ENCODE measurements at regions not wholly inside any gene's neighbourhood (a gene's known extent, or its start where the extent isn't known, plus 50 kb on each side); places are given as distances from the start of the nearest gene placed in this dataset.

DNA sequence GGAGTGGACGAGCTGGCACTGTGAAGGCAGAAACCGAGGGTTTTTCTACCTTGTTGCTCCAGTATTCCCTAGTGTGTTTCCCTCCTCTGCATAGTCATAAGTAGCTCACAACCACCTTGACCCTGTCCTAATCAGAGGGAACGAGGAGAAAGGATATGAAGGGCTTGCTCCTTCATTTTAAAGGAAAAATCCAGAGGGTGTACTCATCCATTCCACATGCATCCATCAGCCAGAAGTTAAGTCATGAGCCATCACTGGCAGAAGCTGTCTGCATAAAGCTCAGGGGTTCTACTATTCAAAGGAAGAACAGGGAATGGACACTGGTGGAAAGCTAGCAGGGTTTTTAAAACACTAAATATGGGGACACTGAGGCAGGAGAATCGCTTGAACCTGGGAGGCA is 84.3 kb upstream of the FOXN3 start:
- H3K18ac ChIP-seq (ENCODE audit: low read length), result no peak overlapping the region
- H3K9ac ChIP-seq (ENCODE audit: low read length), result no peak overlapping the region
- no peak overlapping the region for H3K4ac ChIP-seq (ENCODE audit: low read depth, low read length)
- H3K4me2 ChIP-seq (ENCODE audit: low read length), result no peak overlapping the region
- no peak overlapping the region for H3K4me3 ChIP-seq (ENCODE audit: low read length)
- H2AK5ac ChIP-seq (ENCODE audit: low read length), result no peak overlapping the region
- no peak overlapping the region for H2BK15ac ChIP-seq (replicated peaks; ENCODE audit: low read depth)
- H3K79me1 ChIP-seq (ENCODE audit: low read length), result no peaks in the 10 kb centered on the region
- H3K36me3 ChIP-seq (ENCODE audit: control insufficient read depth, insufficient read depth, low read length), result no peaks in the 10 kb centered on the region
- no peaks in the 10 kb centered on the region for H3K4me1 ChIP-seq (ENCODE audit: control insufficient read depth, low read depth, low read length)
- no peak overlapping the region for H3K56ac ChIP-seq (ENCODE audit: low read length)
- H3K27me3 ChIP-seq (ENCODE audit: insufficient read depth, low read length, poor library complexity), result no peaks in the 10 kb centered on the region
- H3K79me2 ChIP-seq (ENCODE audit: control insufficient read depth, insufficient read depth, low read length), result no peaks in the 10 kb centered on the region
- H3K23ac ChIP-seq (ENCODE audit: low read length), result no peak overlapping the region
- H4K5ac ChIP-seq (ENCODE audit: low read length), result no peak overlapping the region
- H3K27ac ChIP-seq (ENCODE audit: low read depth, low read length), result no peak overlapping the region
- no peak for DNase-seq
- H2BK120ac ChIP-seq (ENCODE audit: low read depth, low read length), result no peak overlapping the region
- H4K8ac ChIP-seq (ENCODE audit: low read depth, low read length), result no peak overlapping the region
- no CpG with 5 or more reads among the region's 4 CpGs for WGBS (ENCODE audit: extremely low coverage, insufficient coverage, low lambda C conversion rate)
- no peak overlapping the region for H2BK5ac ChIP-seq (ENCODE audit: low read length)

DNA sequence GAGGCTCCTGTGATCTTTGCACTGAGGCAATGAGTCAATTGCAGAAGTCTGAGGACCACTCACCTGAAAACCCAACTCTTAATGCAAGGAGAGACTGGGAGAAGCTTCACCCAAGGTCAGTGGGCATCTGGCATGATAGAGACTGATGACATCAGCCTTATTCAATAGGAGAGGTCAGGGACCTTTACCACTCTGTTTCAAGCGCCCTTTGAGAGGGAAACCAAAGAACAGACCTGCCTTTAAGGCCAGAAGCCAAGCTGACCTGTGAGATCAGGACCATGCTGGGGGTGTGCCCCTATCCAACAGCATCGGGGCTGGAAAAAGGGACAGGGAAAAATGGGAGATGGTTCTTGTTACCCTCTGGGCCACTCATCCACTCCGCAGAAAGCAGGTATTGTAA is 83.3 kb upstream of the FOXN3 start:
- Histone ChIP-seq H3K18ac (ENCODE audit: low read length) (no peak overlapping the region), H3K27ac (ENCODE audit: low read depth, low read length) (no peak overlapping the region), H2BK15ac (replicated peaks; ENCODE audit: low read depth) (no peak overlapping the region), H3K4ac (ENCODE audit: low read depth, low read length) (no peak overlapping the region), H3K79me1 (ENCODE audit: low read length) (no peaks in the 10 kb centered on the region), H4K5ac (ENCODE audit: low read length) (no peak overlapping the region), H3K79me2 (ENCODE audit: control insufficient read depth, insufficient read depth, low read length) (no peaks in the 10 kb centered on the region), H3K9ac (ENCODE audit: low read length) (no peak overlapping the region), H3K23ac (ENCODE audit: low read length) (no peak overlapping the region), H2AK5ac (ENCODE audit: low read length) (no peak overlapping the region), H3K56ac (ENCODE audit: low read length) (no peak overlapping the region), H3K4me3 (ENCODE audit: low read length) (no peak overlapping the region), H4K8ac (ENCODE audit: low read depth, low read length) (no peak overlapping the region), H3K4me2 (ENCODE audit: low read length) (no peak overlapping the region), H3K4me1 (ENCODE audit: control insufficient read depth, low read depth, low read length) (no peaks in the 10 kb centered on the region), H3K36me3 (ENCODE audit: control insufficient read depth, insufficient read depth, low read length) (no peaks in the 10 kb centered on the region), H2BK120ac (ENCODE audit: low read depth, low read length) (no peak overlapping the region), H2BK5ac (ENCODE audit: low read length) (no peak overlapping the region), H3K27me3 (ENCODE audit: insufficient read depth, low read length, poor library complexity) (no peaks in the 10 kb centered on the region)
- WGBS (ENCODE audit: extremely low coverage, insufficient coverage, low lambda C conversion rate), result no CpG with 5 or more reads among the region's 3 CpGs
- DNase-seq, result no peak

DNA sequence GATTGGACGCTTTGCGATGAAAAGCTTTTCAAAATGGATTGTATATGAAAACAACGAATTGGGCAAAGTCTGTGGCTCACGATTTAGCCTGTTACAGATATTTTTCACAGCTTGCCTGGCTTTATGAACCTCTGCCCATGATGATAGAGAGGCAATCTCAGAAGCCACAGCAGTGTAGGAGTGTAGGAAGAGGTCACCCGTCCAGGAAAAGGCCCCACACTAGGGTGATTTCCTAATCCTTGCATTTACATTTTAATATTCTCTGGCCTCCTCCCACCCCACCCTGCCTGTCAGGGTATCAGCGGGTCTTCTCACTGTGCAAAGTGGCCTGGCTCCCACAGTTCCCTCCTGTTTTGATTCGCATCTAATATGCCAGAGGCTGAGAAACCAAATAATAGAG is 81.8 kb upstream of the FOXN3 start:
- Histone ChIP-seq H2AK5ac (ENCODE audit: low read length) (no peak overlapping the region), H3K4ac (ENCODE audit: low read depth, low read length) (no peak overlapping the region), H3K4me2 (ENCODE audit: low read length) (no peak overlapping the region), H3K56ac (ENCODE audit: low read length) (no peak overlapping the region), H2BK15ac (replicated peaks; ENCODE audit: low read depth) (no peak overlapping the region), H3K4me3 (ENCODE audit: low read length) (no peak overlapping the region), H4K5ac (ENCODE audit: low read length) (no peak overlapping the region), H2BK120ac (ENCODE audit: low read depth, low read length) (no peak overlapping the region), H3K9ac (ENCODE audit: low read length) (no peak overlapping the region), H3K27ac (ENCODE audit: low read depth, low read length) (no peak overlapping the region), H2BK5ac (ENCODE audit: low read length) (no peak overlapping the region), H3K23ac (ENCODE audit: low read length) (no peak overlapping the region), H3K79me2 (ENCODE audit: control insufficient read depth, insufficient read depth, low read length) (no peaks in the 10 kb centered on the region), H3K36me3 (ENCODE audit: control insufficient read depth, insufficient read depth, low read length) (no peaks in the 10 kb centered on the region), H4K8ac (ENCODE audit: low read depth, low read length) (no peak overlapping the region), H3K4me1 (ENCODE audit: control insufficient read depth, low read depth, low read length) (no peaks in the 10 kb centered on the region), H3K79me1 (ENCODE audit: low read length) (no peaks in the 10 kb centered on the region), H3K27me3 (ENCODE audit: insufficient read depth, low read length, poor library complexity) (no peaks in the 10 kb centered on the region), H3K18ac (ENCODE audit: low read length) (no peak overlapping the region)
- WGBS (ENCODE audit: extremely low coverage, insufficient coverage, low lambda C conversion rate), result no CpG with 5 or more reads among the region's 7 CpGs
- no peak for DNase-seq

DNA sequence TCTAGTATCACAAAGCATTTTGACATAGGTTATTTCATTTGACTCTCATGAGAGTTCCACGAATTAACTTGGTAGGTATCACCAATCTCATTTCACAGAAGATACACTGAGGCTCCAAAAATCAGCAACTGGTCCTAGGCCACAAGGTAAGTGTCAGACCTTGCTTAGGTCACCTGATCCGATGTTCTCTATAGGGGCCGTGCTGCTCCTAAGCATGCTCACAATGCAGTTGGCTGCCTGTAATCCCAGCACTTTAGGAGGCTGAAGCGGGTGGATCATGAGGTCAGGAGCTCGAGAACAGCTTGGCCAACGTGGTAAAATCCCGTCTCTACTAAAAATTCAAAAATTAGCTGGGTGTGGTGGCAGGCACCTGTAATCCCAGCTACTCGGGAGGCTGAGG is 78.7 kb upstream of the FOXN3 start:
- H3K27me3 ChIP-seq (ENCODE audit: insufficient read depth, low read length, poor library complexity), result no peaks in the 10 kb centered on the region
- no peak overlapping the region for H2BK120ac ChIP-seq (ENCODE audit: low read depth, low read length)
- no peak overlapping the region for H2BK15ac ChIP-seq (replicated peaks; ENCODE audit: low read depth)
- no peak for DNase-seq
- H3K36me3 ChIP-seq (ENCODE audit: control insufficient read depth, insufficient read depth, low read length), result no peaks in the 10 kb centered on the region
- no CpG with 5 or more reads among the region's 8 CpGs for WGBS (ENCODE audit: extremely low coverage, insufficient coverage, low lambda C conversion rate)
- no peak overlapping the region for H2BK5ac ChIP-seq (ENCODE audit: low read length)
- H3K79me2 ChIP-seq (ENCODE audit: control insufficient read depth, insufficient read depth, low read length), result no peaks in the 10 kb centered on the region
- no peak overlapping the region for H3K23ac ChIP-seq (ENCODE audit: low read length)
- H3K27ac ChIP-seq (ENCODE audit: low read depth, low read length), result no peak overlapping the region
- H3K4me3 ChIP-seq (ENCODE audit: low read length), result no peak overlapping the region
- no peaks in the 10 kb centered on the region for H3K79me1 ChIP-seq (ENCODE audit: low read length)
- H3K4me1 ChIP-seq (ENCODE audit: control insufficient read depth, low read depth, low read length), result no peaks in the 10 kb centered on the region
- H3K4ac ChIP-seq (ENCODE audit: low read depth, low read length), result no peak overlapping the region
- no peak overlapping the region for H3K4me2 ChIP-seq (ENCODE audit: low read length)
- H4K8ac ChIP-seq (ENCODE audit: low read depth, low read length), result no peak overlapping the region
- H3K18ac ChIP-seq (ENCODE audit: low read length), result no peak overlapping the region
- no peak overlapping the region for H3K56ac ChIP-seq (ENCODE audit: low read length)
- no peak overlapping the region for H2AK5ac ChIP-seq (ENCODE audit: low read length)
- no peak overlapping the region for H3K9ac ChIP-seq (ENCODE audit: low read length)
- no peak overlapping the region for H4K5ac ChIP-seq (ENCODE audit: low read length)

DNA sequence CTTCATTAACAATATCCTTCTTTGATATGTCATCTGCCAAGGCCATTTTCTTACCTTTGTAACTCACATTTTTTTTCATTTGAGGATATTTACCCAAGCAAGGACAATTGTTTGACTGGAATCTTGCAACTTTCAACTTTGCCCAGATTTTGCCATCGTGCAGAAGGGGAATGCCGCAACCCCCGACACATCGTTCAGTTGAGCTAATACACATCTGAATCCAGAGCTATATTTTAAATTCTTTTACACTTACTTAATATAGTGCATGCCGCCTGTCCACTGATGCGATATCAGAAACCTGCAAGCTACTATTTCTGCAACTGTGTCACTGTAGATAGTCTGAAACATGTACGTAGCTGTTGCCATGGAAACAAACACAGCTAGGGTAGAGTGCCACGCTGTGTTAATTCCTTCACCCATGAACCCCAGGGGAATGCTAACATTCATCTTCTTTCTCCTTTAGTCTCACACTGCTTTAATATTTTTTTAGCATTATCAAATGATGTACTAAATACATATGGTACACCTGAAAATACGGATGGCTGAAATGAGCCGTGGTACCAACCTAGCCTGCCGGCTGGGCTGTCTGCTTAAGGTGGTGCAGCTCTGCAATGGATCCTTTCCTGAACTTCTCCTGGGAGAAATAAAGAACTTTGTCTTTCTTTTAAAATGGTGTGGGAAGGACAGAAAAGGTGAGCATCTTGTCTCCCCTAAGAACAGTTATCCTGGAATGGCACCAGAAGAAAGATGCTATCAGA is 77.0 kb upstream of the FOXN3 start:
- WGBS (ENCODE audit: extremely low coverage, insufficient coverage, low lambda C conversion rate), result no CpG with 5 or more reads among the region's 11 CpGs
- Histone ChIP-seq H3K9ac (ENCODE audit: low read length) (no peak overlapping the region), H3K23ac (ENCODE audit: low read length) (no peak overlapping the region), H2AK5ac (ENCODE audit: low read length) (no peak overlapping the region), H2BK15ac (replicated peaks; ENCODE audit: low read depth) (no peak overlapping the region), H3K79me1 (ENCODE audit: low read length) (no peaks in the 10 kb centered on the region), H3K27ac (ENCODE audit: low read depth, low read length) (no peak overlapping the region), H3K4me2 (ENCODE audit: low read length) (no peak overlapping the region), H3K18ac (ENCODE audit: low read length) (no peak overlapping the region), H3K27me3 (ENCODE audit: insufficient read depth, low read length, poor library complexity) (no peaks in the 10 kb centered on the region), H2BK120ac (ENCODE audit: low read depth, low read length) (no peak overlapping the region), H3K4me3 (ENCODE audit: low read length) (no peak overlapping the region), H3K4ac (ENCODE audit: low read depth, low read length) (no peak overlapping the region), H2BK5ac (ENCODE audit: low read length) (no peak overlapping the region), H3K36me3 (ENCODE audit: control insufficient read depth, insufficient read depth, low read length) (no peaks in the 10 kb centered on the region), H3K56ac (ENCODE audit: low read length) (no peak overlapping the region), H3K79me2 (ENCODE audit: control insufficient read depth, insufficient read depth, low read length) (no peaks in the 10 kb centered on the region), H3K4me1 (ENCODE audit: control insufficient read depth, low read depth, low read length) (no peaks in the 10 kb centered on the region), H4K5ac (ENCODE audit: low read length) (no peak overlapping the region), H4K8ac (ENCODE audit: low read depth, low read length) (no peak overlapping the region)
- no peak for DNase-seq

DNA sequence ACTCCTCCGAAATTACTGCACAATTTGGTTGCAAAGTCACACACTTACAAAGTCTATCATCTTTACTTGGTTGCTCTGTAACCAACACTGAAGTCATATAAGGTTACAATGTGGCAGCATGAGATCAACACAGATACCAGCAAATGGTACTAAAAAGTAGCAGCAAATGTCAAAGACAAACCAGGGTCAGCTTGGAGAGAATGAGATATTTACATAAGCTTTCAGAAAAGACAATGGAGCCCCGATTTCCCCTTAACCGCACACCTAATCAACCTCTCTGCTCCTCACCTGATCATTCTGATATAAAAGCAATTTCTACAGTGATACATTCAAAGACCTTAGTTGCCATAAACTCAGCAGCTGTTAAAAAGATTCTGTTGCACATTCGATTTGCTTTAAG is 76.4 kb upstream of the FOXN3 start:
- H3K23ac ChIP-seq (ENCODE audit: low read length), result no peak overlapping the region
- H2BK5ac ChIP-seq (ENCODE audit: low read length), result no peak overlapping the region
- no peaks in the 10 kb centered on the region for H3K27me3 ChIP-seq (ENCODE audit: insufficient read depth, low read length, poor library complexity)
- H3K9ac ChIP-seq (ENCODE audit: low read length), result no peak overlapping the region
- H2AK5ac ChIP-seq (ENCODE audit: low read length), result no peak overlapping the region
- DNase-seq, result no peak
- no peaks in the 10 kb centered on the region for H3K79me1 ChIP-seq (ENCODE audit: low read length)
- no peak overlapping the region for H2BK120ac ChIP-seq (ENCODE audit: low read depth, low read length)
- H3K36me3 ChIP-seq (ENCODE audit: control insufficient read depth, insufficient read depth, low read length), result no peaks in the 10 kb centered on the region
- H3K4ac ChIP-seq (ENCODE audit: low read depth, low read length), result no peak overlapping the region
- H3K56ac ChIP-seq (ENCODE audit: low read length), result no peak overlapping the region
- no peak overlapping the region for H2BK15ac ChIP-seq (replicated peaks; ENCODE audit: low read depth)
- H3K4me1 ChIP-seq (ENCODE audit: control insufficient read depth, low read depth, low read length), result no peaks in the 10 kb centered on the region
- no peak overlapping the region for H4K5ac ChIP-seq (ENCODE audit: low read length)
- H3K79me2 ChIP-seq (ENCODE audit: control insufficient read depth, insufficient read depth, low read length), result no peaks in the 10 kb centered on the region
- no peak overlapping the region for H4K8ac ChIP-seq (ENCODE audit: low read depth, low read length)
- no peak overlapping the region for H3K18ac ChIP-seq (ENCODE audit: low read length)
- no peak overlapping the region for H3K4me3 ChIP-seq (ENCODE audit: low read length)
- H3K4me2 ChIP-seq (ENCODE audit: low read length), result no peak overlapping the region
- WGBS (ENCODE audit: extremely low coverage, insufficient coverage, low lambda C conversion rate), result no CpG with 5 or more reads among the region's 4 CpGs
- no peak overlapping the region for H3K27ac ChIP-seq (ENCODE audit: low read depth, low read length)

Measured in mesendoderm (in vitro differentiated cells).